ENCODE measurements at regions not wholly inside any gene's neighbourhood (a gene's known extent, or its start where the extent isn't known, plus 50 kb on each side); places are given as distances from the start of the nearest gene placed in this dataset.

DNA sequence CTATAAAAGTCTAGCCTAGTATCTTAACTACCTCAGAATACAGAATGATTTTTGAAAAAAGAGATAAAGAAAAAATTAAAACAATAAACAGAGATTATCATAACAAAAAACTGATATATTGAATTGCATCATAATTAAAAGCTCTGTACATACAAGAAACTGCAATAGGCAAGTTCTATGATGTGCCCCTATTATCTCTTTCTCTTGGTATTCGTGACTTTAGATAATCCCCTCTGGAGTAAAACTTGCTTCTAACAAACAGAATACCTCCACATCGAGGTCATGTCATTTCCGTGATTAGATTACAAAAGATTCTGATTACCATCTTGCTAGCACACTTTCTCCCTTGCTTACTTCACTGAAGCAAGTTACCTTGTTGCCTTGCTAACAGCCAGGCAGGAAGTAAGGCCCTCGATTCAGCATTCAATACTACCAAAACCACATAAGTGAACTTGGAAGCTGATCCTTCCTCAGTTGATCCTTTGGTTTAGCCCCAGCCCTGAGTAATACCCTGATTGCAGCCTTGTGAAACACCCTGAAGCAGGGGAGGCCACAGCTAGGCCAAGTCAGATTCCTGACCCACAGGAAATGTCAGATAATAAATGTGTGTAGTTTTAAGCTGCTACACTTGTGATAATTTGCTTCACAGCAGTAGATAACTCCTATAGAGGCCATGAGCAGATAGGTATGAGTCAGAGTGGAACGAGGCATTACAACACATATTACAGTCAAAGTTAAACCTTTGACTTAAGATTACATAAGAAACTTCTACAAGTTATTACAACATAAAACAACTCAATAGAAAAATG is 53.7 kb upstream of the TMX4 start:
- dilution Hi-C loops (cut with MboI; ENCODE audit: extremely low pct_ligation_motif_present, low sequenced_read_pairs) = no loop called here
- no peak for TF ChIP-seq EZH2 (IDR thresholded peaks at IDR 0.05; ENCODE audit: low read length)
- TF ChIP-seq CTCF (optimal IDR thresholded peaks at IDR 0.05 in 1 of 3, IDR thresholded peaks at IDR 0.05 in 1 of 3, conservative IDR thresholded peaks at IDR 0.05 in 1 of 3; ENCODE audit: extremely low read depth in 1 of 3, insufficient read depth in 2 of 3, low read length in 3 of 3) = no peak
- Histone ChIP-seq H2AFZ (ENCODE audit: control insufficient read depth, low read length) (no peak overlapping the region), H3K9me1 (ENCODE audit: control insufficient read depth, extremely low read depth, insufficient read depth, low read length) (no peaks in the 10 kb centered on the region), H3K9ac (ENCODE audit: control insufficient read depth, extremely low read depth, insufficient read depth, low read length) (no peak overlapping the region), H3K4me3 (ENCODE audit: control insufficient read depth in 2 of 3, extremely low read depth in 1 of 3, insufficient read depth in 2 of 3, low read depth in 1 of 3, low read length in 3 of 3) (no peak overlapping the region), H3K27me3 (ENCODE audit: control insufficient read depth, extremely low read depth, insufficient read depth, low read length) (no peaks in the 10 kb centered on the region), H3K4me2 (ENCODE audit: control insufficient read depth, extremely low read depth, insufficient read depth, low read depth, low read length) (no peak overlapping the region), H3K4me1 (ENCODE audit: control insufficient read depth, extremely low read depth, insufficient read depth, low read length) (no peaks in the 10 kb centered on the region), H3K36me3 (ENCODE audit: control insufficient read depth in 2 of 2, extremely low read depth in 1 of 2, insufficient read depth in 2 of 2, low read length in 2 of 2) (no peaks in the 10 kb centered on the region), H3K27ac (ENCODE audit: control insufficient read depth, insufficient read depth, low read length) (no peak overlapping the region), H4K20me1 (ENCODE audit: control insufficient read depth, extremely low read depth, insufficient read depth, low read length) (no peaks in the 10 kb centered on the region), H3K9me3 (ENCODE audit: control insufficient read depth, low read depth, low read length) (no peaks in the 10 kb centered on the region), H3K79me2 (ENCODE audit: control insufficient read depth, insufficient read depth, low read length) (no peaks in the 10 kb centered on the region)
- FAIRE-seq (no peak), DNase-seq (ENCODE audit: low read depth, low spot score) (no peak)

- Histone ChIP-seq H3K9ac (ENCODE audit: control insufficient read depth, extremely low read depth, insufficient read depth, low read length) (no peak overlapping the region), H2AFZ (ENCODE audit: control insufficient read depth, low read length) (no peak overlapping the region), H3K9me1 (ENCODE audit: control insufficient read depth, extremely low read depth, insufficient read depth, low read length) (no peaks in the 10 kb centered on the region), H3K79me2 (ENCODE audit: control insufficient read depth, insufficient read depth, low read length) (no peaks in the 10 kb centered on the region), H3K4me2 (ENCODE audit: control insufficient read depth, extremely low read depth, insufficient read depth, low read depth, low read length) (no peak overlapping the region), H3K4me3 (ENCODE audit: control insufficient read depth in 2 of 3, extremely low read depth in 1 of 3, insufficient read depth in 2 of 3, low read depth in 1 of 3, low read length in 3 of 3) (no peak overlapping the region), H3K9me3 (ENCODE audit: control insufficient read depth, low read depth, low read length) (no peaks in the 10 kb centered on the region), H3K27ac (ENCODE audit: control insufficient read depth, insufficient read depth, low read length) (no peak overlapping the region), H3K4me1 (ENCODE audit: control insufficient read depth, extremely low read depth, insufficient read depth, low read length) (no peaks in the 10 kb centered on the region), H4K20me1 (ENCODE audit: control insufficient read depth, extremely low read depth, insufficient read depth, low read length) (no peaks in the 10 kb centered on the region), H3K27me3 (ENCODE audit: control insufficient read depth, extremely low read depth, insufficient read depth, low read length) (no peaks in the 10 kb centered on the region), H3K36me3 (ENCODE audit: control insufficient read depth in 2 of 2, extremely low read depth in 1 of 2, insufficient read depth in 2 of 2, low read length in 2 of 2) (no peaks in the 10 kb centered on the region)
- FAIRE-seq = no peak
- TF ChIP-seq CTCF (optimal IDR thresholded peaks at IDR 0.05 in 1 of 3, IDR thresholded peaks at IDR 0.05 in 1 of 3, conservative IDR thresholded peaks at IDR 0.05 in 1 of 3; ENCODE audit: extremely low read depth in 1 of 3, insufficient read depth in 2 of 3, low read length in 3 of 3) (no peak), EZH2 (IDR thresholded peaks at IDR 0.05; ENCODE audit: low read length) (no peak)
- dilution Hi-C loops (cut with MboI; ENCODE audit: extremely low pct_ligation_motif_present, low sequenced_read_pairs) = no loop called here
- DNase-seq (ENCODE audit: low read depth, low spot score) = no peak
Observed at GRCh38 chr20:8074931-8075330, 55.4 kb upstream of the TMX4 start.

Data from keratinocyte (primary cell).